Heart left ventricle (tissue), 13 donors: ENCODE measurements at regions not wholly inside any gene's neighbourhood (a gene's known extent, or its start where the extent isn't known, plus 50 kb on each side); places are given as distances from the start of the nearest gene placed in this dataset.

Source experiments
- POLR2A ChIP-seq, 2 donors: fragments of 450-650 bp; IDR thresholded peaks; one replicate each; pipeline ENCODE4 v1.6.1; 2017; ENCODE audit warnings: antibody characterized with exemption in 2 of 2, mild to moderate bottlenecking in 2 of 2, moderate library complexity in 2 of 2
- TF ChIP-seq, protein P1 (sequence below), 12 donors: fragments of 200-600 bp; sonication (generic) in 4 of 12; IDR thresholded peaks; one replicate each; pipeline versions ENCODE4 v1.5.0 to v1.8.0; 2018 to 2022; ENCODE audit warnings: antibody characterized with exemption in 12 of 12, mild to moderate bottlenecking in 5 of 12
- donor health status: ischemic (EF 13 %, LVEDD 7.1; RV severe dilation, severe dysfunction).
- donor health status: DM: no; HTN: yes; CAD: no.
- donor health status: DM: no; HTN: no; CAD: no.
- donor health status: ischemic (EF 25% LVEDD 6.9; RV normal size, moderate dysfunction).
- donor health status: ischemic (EF 25% LVEDD 5.7; RV mildly dilated, moderate dysfunction).
- donor health status: ischemic (EF 35%, LVEDD 5.7; RV mildly dilated, moderate dysfunction).
- donor health status: nonischemic (EF 11% LVEDD 7.7; RV severe dilation, severe dysfunction).
- donor health status: DM: yes; HTN: yes; CAD: no.
- donor health status: PGD.
- donor health status: ischemic (EF 29% LVEDD 5.4; RV normal size, mild dysfunction).
- donor health status: nonischemic (EF 23%, LVEDD 6.1; RV moderate dilation, normal function).

- TF ChIP-seq POLR2A (IDR thresholded peaks at IDR 0.05): no peak
- TF ChIP-seq, protein P1, sequence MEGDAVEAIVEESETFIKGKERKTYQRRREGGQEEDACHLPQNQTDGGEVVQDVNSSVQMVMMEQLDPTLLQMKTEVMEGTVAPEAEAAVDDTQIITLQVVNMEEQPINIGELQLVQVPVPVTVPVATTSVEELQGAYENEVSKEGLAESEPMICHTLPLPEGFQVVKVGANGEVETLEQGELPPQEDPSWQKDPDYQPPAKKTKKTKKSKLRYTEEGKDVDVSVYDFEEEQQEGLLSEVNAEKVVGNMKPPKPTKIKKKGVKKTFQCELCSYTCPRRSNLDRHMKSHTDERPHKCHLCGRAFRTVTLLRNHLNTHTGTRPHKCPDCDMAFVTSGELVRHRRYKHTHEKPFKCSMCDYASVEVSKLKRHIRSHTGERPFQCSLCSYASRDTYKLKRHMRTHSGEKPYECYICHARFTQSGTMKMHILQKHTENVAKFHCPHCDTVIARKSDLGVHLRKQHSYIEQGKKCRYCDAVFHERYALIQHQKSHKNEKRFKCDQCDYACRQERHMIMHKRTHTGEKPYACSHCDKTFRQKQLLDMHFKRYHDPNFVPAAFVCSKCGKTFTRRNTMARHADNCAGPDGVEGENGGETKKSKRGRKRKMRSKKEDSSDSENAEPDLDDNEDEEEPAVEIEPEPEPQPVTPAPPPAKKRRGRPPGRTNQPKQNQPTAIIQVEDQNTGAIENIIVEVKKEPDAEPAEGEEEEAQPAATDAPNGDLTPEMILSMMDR (IDR thresholded peaks at IDR 0.05): no peak
Measured at GRCh38 chr18:65423776-65424175, 327.0 kb upstream of the CDH7 start.
